NT2/D1 (cell line): ENCODE measurements at regions not wholly inside any gene's neighbourhood (a gene's known extent, or its start where the extent isn't known, plus 50 kb on each side); places are given as distances from the start of the nearest gene placed in this dataset.

Experiments
- SUZ12 ChIP-seq: IDR thresholded peaks from 2 replicates; pipeline ENCODE4 v1.6.1; 2011; ENCODE audit not compliant: insufficient read length, insufficient read depth; ENCODE audit errors: extremely low read depth
- YY1 ChIP-seq: IDR thresholded peaks from 2 replicates; pipeline ENCODE4 v1.6.1; 2011; ENCODE audit not compliant: insufficient read length, insufficient read depth
- ZNF274 ChIP-seq: IDR thresholded peaks from 2 replicates; pipeline ENCODE4 v1.6.1; 2011; ENCODE audit warnings: mild to moderate bottlenecking, low read depth, low read length

DNA sequence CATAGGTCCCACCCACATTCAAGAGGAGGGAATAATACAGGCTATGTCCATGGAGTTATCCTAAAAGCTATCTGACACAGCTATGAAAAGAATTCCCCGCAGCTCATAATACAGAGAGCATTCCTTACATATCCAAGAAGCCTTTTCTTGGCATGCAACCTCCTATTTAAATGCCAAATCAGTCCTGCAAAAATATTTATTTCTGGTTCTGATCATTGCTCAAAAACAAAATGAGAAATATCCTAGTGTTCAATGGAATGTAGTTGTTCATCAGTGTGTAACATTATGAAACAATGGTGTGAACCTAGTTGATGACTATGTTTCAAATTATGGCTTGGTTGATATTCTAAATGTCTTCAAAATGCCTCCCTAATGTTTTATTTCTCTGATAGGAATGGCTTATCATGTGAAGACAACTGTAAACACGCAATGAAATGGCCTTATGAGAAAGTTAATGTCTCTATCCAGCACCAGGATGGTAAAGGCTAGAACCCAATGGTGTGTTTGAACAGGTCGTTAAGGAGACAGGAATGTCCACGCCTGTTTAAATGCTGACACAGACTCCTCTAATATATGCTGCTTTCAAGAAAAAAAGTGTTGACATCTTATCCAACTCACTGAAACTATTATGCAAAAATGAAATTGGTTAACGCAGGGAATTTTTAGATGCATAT lies 126.7 kb upstream of the CDH6 start:
- TF ChIP-seq ZNF274 (no peak), SUZ12 (no peak), YY1 (no peak)
